Glutamatergic neuron (in vitro differentiated cells): ENCODE measurements at regions not wholly inside any gene's neighbourhood (a gene's known extent, or its start where the extent isn't known, plus 50 kb on each side); places are given as distances from the start of the nearest gene placed in this dataset.

Source experiments
- DNase-seq: peaks from one replicate; pipeline ENCODE4 v3.0.0; 2022
- H3K27ac Mint-ChIP-seq: one replicate; pipeline ENCODE4 v1.8.0; 2020; ENCODE audit warnings: mild to moderate bottlenecking, mixed read lengths, inconsistent platforms; ENCODE audit not compliant: unreplicated experiment
- H3K27me3 Mint-ChIP-seq: one replicate; pipeline ENCODE4 v1.8.0; 2020; ENCODE audit warnings: mild to moderate bottlenecking, moderate library complexity, mixed read lengths, inconsistent platforms; ENCODE audit not compliant: unreplicated experiment
- H3K36me3 Mint-ChIP-seq: one replicate; pipeline ENCODE4 v1.8.0; 2020; ENCODE audit warnings: mild to moderate bottlenecking, mixed read lengths, inconsistent platforms; ENCODE audit not compliant: unreplicated experiment
- H3K4me1 Mint-ChIP-seq: one replicate; pipeline ENCODE4 v1.8.0; 2020; ENCODE audit warnings: mild to moderate bottlenecking, low read depth, mixed read lengths, inconsistent platforms; ENCODE audit not compliant: unreplicated experiment
- H3K4me3 Mint-ChIP-seq: one replicate; pipeline ENCODE4 v1.8.0; 2020; ENCODE audit warnings: mild to moderate bottlenecking, mixed read lengths, inconsistent platforms; ENCODE audit not compliant: unreplicated experiment
- H3K9me3 Mint-ChIP-seq: one replicate; pipeline ENCODE4 v1.8.0; 2020; ENCODE audit warnings: mild to moderate bottlenecking, moderate library complexity, mixed read lengths, inconsistent platforms; ENCODE audit not compliant: unreplicated experiment
- TF ChIP-seq, protein P1 (sequence below): fragments of 200-600 bp; sonication (generic); IDR thresholded peaks from one replicate; pipeline ENCODE4 v1.5.0; 2021; ENCODE audit not compliant: partially characterized antibody, unreplicated experiment

DNA sequence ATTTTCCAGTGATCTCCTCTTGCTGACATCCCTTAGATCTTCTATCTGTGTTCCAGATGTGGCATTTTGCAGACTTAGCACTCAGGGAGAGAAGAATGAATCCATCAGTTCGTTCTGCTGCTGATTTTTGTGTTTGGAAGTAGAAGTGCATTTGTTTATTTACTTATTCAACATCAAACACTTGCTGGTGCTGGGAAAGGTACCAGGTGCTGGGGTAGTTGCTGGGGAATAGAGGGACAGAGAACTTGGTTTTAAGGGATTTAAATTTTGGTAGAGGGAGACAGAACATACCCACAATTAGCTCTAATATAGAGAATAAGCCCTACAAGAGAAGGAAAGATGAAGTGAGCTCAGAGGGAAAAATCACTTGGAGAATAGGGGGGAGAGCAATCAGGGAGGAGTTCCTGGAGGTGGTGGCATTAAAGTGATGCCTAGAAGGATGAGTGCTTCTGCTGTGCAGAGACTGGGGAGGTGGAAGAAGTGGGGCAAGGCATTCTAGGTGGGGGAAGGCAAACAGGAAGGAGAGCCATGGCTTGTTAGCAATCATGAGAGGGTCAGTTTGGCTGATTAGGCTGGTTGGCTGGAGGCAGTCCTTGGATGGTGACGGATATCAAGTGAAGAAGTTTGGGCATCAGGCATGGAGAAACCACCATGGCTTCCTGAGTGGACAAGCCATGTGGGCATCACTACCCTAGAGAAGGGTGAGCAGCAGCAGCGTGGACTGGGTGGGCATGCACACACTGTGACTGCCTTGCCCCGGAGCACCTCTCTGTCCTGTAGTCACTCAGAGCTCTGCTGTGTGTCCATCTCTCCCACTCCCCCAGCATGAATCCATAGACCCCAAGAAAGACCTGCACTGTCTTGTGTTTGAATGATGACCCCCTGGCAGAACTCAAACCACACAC lies 197.3 kb downstream of the OPA1 start:
- peak overlapping the region; percentile 26 for H3K27ac Mint-ChIP-seq
- H3K27me3 Mint-ChIP-seq, result peaks cover 6% of the 10 kb centered on the region

DNA sequence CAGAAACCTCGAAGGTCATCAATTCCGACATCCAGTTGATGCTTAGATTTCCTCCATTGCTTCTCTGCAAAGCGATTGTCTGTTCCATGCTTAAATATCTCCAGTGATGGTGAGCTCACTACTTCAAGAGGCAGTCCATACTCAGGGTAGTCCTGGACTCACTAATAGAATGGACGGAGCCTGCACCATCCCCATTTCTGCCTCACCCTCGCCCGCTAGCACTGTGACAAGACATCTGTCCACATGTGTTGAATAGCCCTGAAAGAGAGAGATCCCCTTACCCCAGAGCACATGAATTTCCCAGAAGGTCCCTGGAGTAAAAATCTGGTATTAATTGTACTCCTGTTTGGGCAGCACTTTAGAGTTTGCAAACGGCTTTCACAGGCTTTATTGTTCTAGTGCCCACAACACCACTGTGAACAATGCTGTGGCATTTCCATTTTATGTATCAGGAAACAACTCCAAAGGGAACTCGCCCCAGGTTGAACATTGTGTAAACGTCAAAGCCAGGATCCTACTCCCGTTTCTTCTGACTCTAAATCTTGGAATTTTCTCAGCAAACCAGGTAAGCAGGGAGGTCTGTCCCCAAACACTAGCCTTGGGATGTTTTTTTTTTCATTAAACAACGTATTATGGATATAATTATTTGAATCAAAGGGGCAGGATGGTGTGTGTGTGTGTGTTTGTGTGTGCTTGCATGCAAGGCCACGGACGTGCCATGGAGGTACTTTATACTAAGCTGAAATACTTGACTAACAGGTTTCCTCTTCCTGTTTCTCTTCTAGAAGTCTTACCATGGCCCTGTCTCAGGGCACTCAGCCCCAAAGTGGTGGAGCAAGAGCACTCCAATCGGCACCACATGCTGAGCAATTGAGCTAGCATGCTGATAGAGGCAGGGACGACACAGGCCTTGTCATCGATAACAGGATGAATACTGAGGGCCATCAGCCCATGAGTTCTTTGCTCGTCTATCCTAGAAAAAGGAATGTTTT lies 198.3 kb downstream of the OPA1 start:
- H3K4me3 Mint-ChIP-seq, result no peak overlapping the region
- H3K36me3 Mint-ChIP-seq, result peaks cover 6% of the 10 kb centered on the region
- H3K27ac Mint-ChIP-seq, result peak overlapping the region; percentile 26
- DNase-seq, result no peak
- H3K27me3 Mint-ChIP-seq, result peaks cover 6% of the 10 kb centered on the region
- peaks cover 1% of the 10 kb centered on the region for H3K9me3 Mint-ChIP-seq
- peaks cover 8% of the 10 kb centered on the region for H3K4me1 Mint-ChIP-seq
- TF ChIP-seq, protein P1, sequence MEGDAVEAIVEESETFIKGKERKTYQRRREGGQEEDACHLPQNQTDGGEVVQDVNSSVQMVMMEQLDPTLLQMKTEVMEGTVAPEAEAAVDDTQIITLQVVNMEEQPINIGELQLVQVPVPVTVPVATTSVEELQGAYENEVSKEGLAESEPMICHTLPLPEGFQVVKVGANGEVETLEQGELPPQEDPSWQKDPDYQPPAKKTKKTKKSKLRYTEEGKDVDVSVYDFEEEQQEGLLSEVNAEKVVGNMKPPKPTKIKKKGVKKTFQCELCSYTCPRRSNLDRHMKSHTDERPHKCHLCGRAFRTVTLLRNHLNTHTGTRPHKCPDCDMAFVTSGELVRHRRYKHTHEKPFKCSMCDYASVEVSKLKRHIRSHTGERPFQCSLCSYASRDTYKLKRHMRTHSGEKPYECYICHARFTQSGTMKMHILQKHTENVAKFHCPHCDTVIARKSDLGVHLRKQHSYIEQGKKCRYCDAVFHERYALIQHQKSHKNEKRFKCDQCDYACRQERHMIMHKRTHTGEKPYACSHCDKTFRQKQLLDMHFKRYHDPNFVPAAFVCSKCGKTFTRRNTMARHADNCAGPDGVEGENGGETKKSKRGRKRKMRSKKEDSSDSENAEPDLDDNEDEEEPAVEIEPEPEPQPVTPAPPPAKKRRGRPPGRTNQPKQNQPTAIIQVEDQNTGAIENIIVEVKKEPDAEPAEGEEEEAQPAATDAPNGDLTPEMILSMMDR, result no peak

More for the DNA sequence above, 197.3 kb downstream of the OPA1 start:
- H3K36me3 Mint-ChIP-seq, result peaks cover 6% of the 10 kb centered on the region
- H3K4me1 Mint-ChIP-seq, result peaks cover 8% of the 10 kb centered on the region
- DNase-seq, result no peak
- no peak overlapping the region for H3K4me3 Mint-ChIP-seq
- TF ChIP-seq, protein P1, result no peak
- peaks cover 1% of the 10 kb centered on the region for H3K9me3 Mint-ChIP-seq

DNA sequence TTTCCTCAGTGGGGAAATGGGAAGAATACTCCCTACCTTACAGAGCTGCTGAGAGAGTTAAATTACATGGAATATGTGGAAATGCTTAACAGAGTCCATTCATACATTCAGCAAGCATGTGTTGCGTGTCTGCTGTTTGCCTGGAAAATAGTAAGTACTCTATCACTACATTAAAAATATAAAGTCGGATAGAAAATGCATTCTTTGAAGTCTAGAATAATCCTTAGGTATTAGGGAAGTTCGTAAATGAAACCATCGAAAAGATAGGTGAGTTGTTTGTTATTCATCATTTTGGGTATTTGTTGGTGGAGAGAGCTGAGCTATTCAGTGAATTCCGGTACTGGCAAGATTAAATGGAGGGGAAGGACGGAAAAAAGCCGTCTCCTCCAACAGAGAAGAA lies 200.1 kb downstream of the OPA1 start:
- H3K27me3 Mint-ChIP-seq, result peaks cover 4% of the 10 kb centered on the region

DNA sequence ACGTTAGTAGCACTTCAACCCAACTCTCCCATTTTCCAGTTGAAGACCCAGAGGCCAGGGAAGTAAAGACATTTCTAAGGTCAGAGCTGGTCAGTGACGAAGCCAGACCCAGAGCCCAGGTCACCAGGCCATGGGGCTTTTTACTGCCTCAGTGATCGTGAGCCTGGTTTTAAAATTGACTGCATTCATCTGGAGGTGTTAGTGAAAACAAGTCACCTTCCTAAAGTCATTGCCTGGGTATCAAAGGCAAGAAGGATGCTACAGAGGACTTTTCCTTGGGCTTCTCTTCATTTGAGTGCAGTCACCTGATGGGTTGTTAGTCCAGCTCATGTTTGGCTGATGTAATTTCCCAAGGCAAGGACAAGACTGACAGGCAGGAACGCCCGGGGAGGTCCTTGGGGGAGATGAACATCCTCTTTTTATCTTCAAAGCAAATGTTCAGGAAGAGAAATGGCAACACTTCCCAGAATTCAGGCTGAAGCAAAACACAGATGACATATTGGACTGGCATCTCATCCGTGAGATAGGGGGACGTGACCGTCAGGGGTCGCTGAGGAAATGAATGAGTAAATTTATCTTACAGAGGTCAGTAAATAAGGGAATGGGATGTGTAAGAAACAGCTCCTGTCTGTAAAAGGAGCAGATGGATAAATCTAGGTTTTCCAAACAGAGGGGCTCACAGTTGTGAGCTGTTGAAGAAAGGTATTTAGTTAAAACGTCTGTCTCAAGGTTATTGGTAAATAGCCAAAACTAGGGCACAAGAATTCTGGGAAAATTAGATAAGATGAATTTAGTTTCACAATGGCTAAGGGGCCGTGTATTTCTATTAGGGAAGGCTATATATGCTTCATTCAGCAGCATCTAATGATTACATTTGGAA lies 201.2 kb downstream of the OPA1 start:
- H3K4me1 Mint-ChIP-seq, result peaks cover 5% of the 10 kb centered on the region
- peaks cover 6% of the 10 kb centered on the region for H3K27me3 Mint-ChIP-seq
- TF ChIP-seq, protein P1, result no peak
- DNase-seq, result no peak
- peaks cover 10% of the 10 kb centered on the region for H3K36me3 Mint-ChIP-seq
- no peaks in the 10 kb centered on the region for H3K9me3 Mint-ChIP-seq
- no peak overlapping the region for H3K4me3 Mint-ChIP-seq
- no peak overlapping the region for H3K27ac Mint-ChIP-seq

More for the DNA sequence above, 200.1 kb downstream of the OPA1 start:
- H3K4me1 Mint-ChIP-seq, result peaks cover 8% of the 10 kb centered on the region
- peaks cover 6% of the 10 kb centered on the region for H3K36me3 Mint-ChIP-seq
- no peak overlapping the region for H3K4me3 Mint-ChIP-seq
- DNase-seq, result no peak
- H3K27ac Mint-ChIP-seq, result no peak overlapping the region
- H3K9me3 Mint-ChIP-seq, result peaks cover 1% of the 10 kb centered on the region
- TF ChIP-seq, protein P1, result no peak
